ENCODE measurements at regions not wholly inside any gene's neighbourhood (a gene's known extent, or its start where the extent isn't known, plus 50 kb on each side); places are given as distances from the start of the nearest gene placed in this dataset.
A peak's percentile ranks its signal among the peaks of the same experiment; 100 is the strongest.

GRCh38 chr14:101005447-101005846 is 101.9 kb upstream of the RTL1 start:
- Histone ChIP-seq H3K4me1 (peaks cover 6% of the 10 kb centered on the region), H3K27ac (peak overlapping the region; percentile 15), H3K4me3 (no peak overlapping the region), H3K9me3 (no peaks in the 10 kb centered on the region), H3K36me3 (no peaks in the 10 kb centered on the region), H3K27me3 (no peaks in the 10 kb centered on the region)
- peak in 1 of 2 donors; percentile 83 for DNase-seq (ENCODE audit: extremely low spot score in 2 of 2)
- intact Hi-C loops (cut with DNase I): no loop called here
- TF ChIP-seq CTCF (IDR thresholded peaks at IDR 0.05) (no peak), POLR2AphosphoS5 (IDR thresholded peaks at IDR 0.05; ENCODE audit: insufficient read depth in 1 of 2, low read depth in 1 of 2) (no peak), POLR2A (IDR thresholded peaks at IDR 0.05) (no peak)

GRCh38 chr14:101006008-101006407 is 102.5 kb upstream of the RTL1 start:
- Histone ChIP-seq H3K9me3 (no peaks in the 10 kb centered on the region), H3K27me3 (no peaks in the 10 kb centered on the region), H3K27ac (no peak overlapping the region), H3K4me1 (peaks cover 6% of the 10 kb centered on the region), H3K36me3 (no peaks in the 10 kb centered on the region), H3K4me3 (no peak overlapping the region)
- intact Hi-C loops (cut with DNase I): no loop called here
- DNase-seq (ENCODE audit: extremely low spot score in 2 of 2): peak in 1 of 2 donors; percentile 80
- TF ChIP-seq POLR2A (IDR thresholded peaks at IDR 0.05): no peak
- no peak for TF ChIP-seq POLR2AphosphoS5 (IDR thresholded peaks at IDR 0.05; ENCODE audit: insufficient read depth in 1 of 2, low read depth in 1 of 2)
- no peak for TF ChIP-seq CTCF (IDR thresholded peaks at IDR 0.05)

GRCh38 chr14:101007004-101007614 is 103.6 kb upstream of the RTL1 start:
- Histone ChIP-seq H3K4me3 (no peak overlapping the region), H3K4me1 (peaks cover 6% of the 10 kb centered on the region), H3K36me3 (no peaks in the 10 kb centered on the region), H3K27ac (no peak overlapping the region), H3K27me3 (no peaks in the 10 kb centered on the region), H3K9me3 (no peaks in the 10 kb centered on the region)
- no peak for TF ChIP-seq POLR2A (IDR thresholded peaks at IDR 0.05)
- TF ChIP-seq CTCF (IDR thresholded peaks at IDR 0.05): no peak
- no peak for TF ChIP-seq POLR2AphosphoS5 (IDR thresholded peaks at IDR 0.05; ENCODE audit: insufficient read depth in 1 of 2, low read depth in 1 of 2)
- intact Hi-C loops (cut with DNase I): no loop called here
- peak in 1 of 2 donors; percentile 74 for DNase-seq (ENCODE audit: extremely low spot score in 2 of 2)

GRCh38 chr14:101007765-101008164 is 104.2 kb upstream of the RTL1 start:
- intact Hi-C loops (cut with DNase I): no loop called here
- DNase-seq (ENCODE audit: extremely low spot score in 2 of 2): no peak
- H3K4me1 ChIP-seq: peaks cover 6% of the 10 kb centered on the region
- TF ChIP-seq POLR2AphosphoS5 (IDR thresholded peaks at IDR 0.05; ENCODE audit: insufficient read depth in 1 of 2, low read depth in 1 of 2) (no peak), CTCF (IDR thresholded peaks at IDR 0.05) (no peak), POLR2A (IDR thresholded peaks at IDR 0.05) (no peak)
- no peaks in the 10 kb centered on the region for H3K9me3 ChIP-seq
- no peak overlapping the region for H3K27ac ChIP-seq
- no peak overlapping the region for H3K4me3 ChIP-seq
- no peaks in the 10 kb centered on the region for H3K36me3 ChIP-seq
- no peaks in the 10 kb centered on the region for H3K27me3 ChIP-seq

- DNase-seq (ENCODE audit: extremely low spot score in 2 of 2): peak in 1 of 2 donors; percentile 56
- no peak overlapping the region for H3K27ac ChIP-seq
- H3K4me3 ChIP-seq: no peak overlapping the region
- no peak for TF ChIP-seq CTCF (IDR thresholded peaks at IDR 0.05)
- no peak for TF ChIP-seq POLR2A (IDR thresholded peaks at IDR 0.05)
- TF ChIP-seq POLR2AphosphoS5 (IDR thresholded peaks at IDR 0.05; ENCODE audit: insufficient read depth in 1 of 2, low read depth in 1 of 2): no peak
- peaks cover 6% of the 10 kb centered on the region for H3K4me1 ChIP-seq
- no peaks in the 10 kb centered on the region for H3K9me3 ChIP-seq
- no peaks in the 10 kb centered on the region for H3K36me3 ChIP-seq
- H3K27me3 ChIP-seq: no peaks in the 10 kb centered on the region
- intact Hi-C loops (cut with DNase I): no loop called here
Observed at GRCh38 chr14:101008196-101008595, 104.7 kb upstream of the RTL1 start.

All from vagina (tissue), 2 donors.